GM10847 (cell line): ENCODE measurements at regions not wholly inside any gene's neighbourhood (a gene's known extent, or its start where the extent isn't known, plus 50 kb on each side); places are given as distances from the start of the nearest gene placed in this dataset.
A peak's percentile ranks its signal among the peaks of the same experiment; 100 is the strongest.

ENCODE experiments used
- POLR2A ChIP-seq: IDR thresholded peaks from 2 replicates; pipeline ENCODE4 v1.6.1; 2011; ENCODE audit not compliant: insufficient read length; ENCODE audit errors: extremely low read depth

GRCh38 chr12:14275111-14275510 lies 90.4 kb upstream of the ATF7IP start:
- no peak for TF ChIP-seq POLR2A

- TF ChIP-seq POLR2A = no peak
These were observed 89.6 kb upstream of the ATF7IP start for GRCh38 chr12:14275886-14276285.

- TF ChIP-seq POLR2A = no peak
These were observed 87.1 kb upstream of the ATF7IP start for GRCh38 chr12:14278294-14278953.

GRCh38 chr12:14279845-14280244 lies 85.6 kb upstream of the ATF7IP start:
- no peak for TF ChIP-seq POLR2A

- no peak for TF ChIP-seq POLR2A
These were observed 84.6 kb upstream of the ATF7IP start for GRCh38 chr12:14280921-14281320.

- TF ChIP-seq POLR2A = no peak
These were observed 83.9 kb upstream of the ATF7IP start for GRCh38 chr12:14281539-14281938.

GRCh38 chr12:14283489-14284144 lies 81.9 kb upstream of the ATF7IP start:
- TF ChIP-seq POLR2A = no peak

- TF ChIP-seq POLR2A = peak; percentile 27
These were observed 81.2 kb upstream of the ATF7IP start for GRCh38 chr12:14284184-14284722.

GRCh38 chr12:14289601-14290000 lies 75.9 kb upstream of the ATF7IP start:
- TF ChIP-seq POLR2A = no peak

- no peak for TF ChIP-seq POLR2A
These were observed 74.5 kb upstream of the ATF7IP start for GRCh38 chr12:14290951-14291350.

- TF ChIP-seq POLR2A = no peak
These were observed 61.8 kb upstream of the ATF7IP start for GRCh38 chr12:14303661-14304155.

GRCh38 chr12:14307004-14307403 lies 58.5 kb upstream of the ATF7IP start:
- no peak for TF ChIP-seq POLR2A

- no peak for TF ChIP-seq POLR2A
These were observed 57.0 kb upstream of the ATF7IP start for GRCh38 chr12:14308516-14308915.

- TF ChIP-seq POLR2A = no peak
These were observed 54.6 kb upstream of the ATF7IP start for GRCh38 chr12:14310866-14311265.

- no peak for TF ChIP-seq POLR2A
These were observed 51.9 kb upstream of the ATF7IP start for GRCh38 chr12:14313379-14314138.

GRCh38 chr12:14314801-14315200 lies 50.7 kb upstream of the ATF7IP start:
- TF ChIP-seq POLR2A = no peak
